ENCODE measurements at regions not wholly inside any gene's neighbourhood (a gene's known extent, or its start where the extent isn't known, plus 50 kb on each side); places are given as distances from the start of the nearest gene placed in this dataset.
"Not testable (repeated sequence)": the region's sequence is repeated elsewhere in the genome, so short reads cannot be mapped to it uniquely, and the experiment has no call there.

- DNase-seq (ENCODE audit: low read depth) = no peak
These were observed 344.7 kb upstream of the TNC start for GRCh38 chr9:115462623-115463022.

DNA sequence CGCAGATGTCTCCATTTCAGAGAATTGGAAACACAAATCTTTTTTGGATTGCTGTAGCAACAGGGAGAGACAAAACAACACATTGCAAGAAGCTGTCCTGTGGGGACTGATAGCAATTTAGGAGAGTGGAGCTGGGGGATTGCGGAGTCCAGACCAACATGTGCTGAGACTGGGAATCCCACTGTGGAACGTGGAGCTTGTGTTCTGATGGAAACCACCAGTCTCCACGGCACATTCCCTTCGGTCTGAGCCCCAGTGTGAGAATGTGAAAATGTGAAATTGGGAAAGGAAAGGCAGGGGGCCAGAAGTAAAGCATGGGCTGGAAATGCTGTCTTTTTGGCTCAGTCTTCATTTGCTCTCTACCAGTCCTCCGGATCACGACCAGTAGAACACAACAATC is 348.8 kb upstream of the TNC start:
- no peak for DNase-seq (ENCODE audit: low read depth)

DNA sequence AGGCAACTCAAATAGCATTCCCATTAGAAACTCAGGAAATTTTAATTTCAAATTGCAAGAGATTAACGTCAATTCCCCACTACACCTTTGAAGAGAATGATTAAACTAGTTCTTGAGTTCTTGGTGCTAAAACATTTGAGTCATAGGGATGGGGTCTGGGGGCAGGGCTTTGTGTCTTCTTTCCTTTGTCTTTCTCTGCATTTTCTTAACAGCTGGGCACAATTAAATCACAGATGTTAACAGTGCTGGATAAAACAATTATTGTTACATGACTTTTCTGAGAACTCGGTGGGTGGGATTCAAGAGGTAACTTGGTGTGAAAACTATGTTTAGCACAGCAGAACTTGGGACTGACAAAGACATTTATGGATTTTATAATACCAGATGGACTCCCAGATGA is 351.9 kb upstream of the TNC start:
- no peak for DNase-seq (ENCODE audit: low read depth)

GRCh38 chr9:115473032-115473431 is 355.1 kb upstream of the TNC start:
- not testable (repeated sequence) for DNase-seq (ENCODE audit: low read depth)

GRCh38 chr9:115481769-115482168 is 363.8 kb upstream of the TNC start:
- DNase-seq (ENCODE audit: low read depth) = no peak

GRCh38 chr9:115482747-115483146 is 364.8 kb upstream of the TNC start:
- DNase-seq (ENCODE audit: low read depth) = no peak

DNA sequence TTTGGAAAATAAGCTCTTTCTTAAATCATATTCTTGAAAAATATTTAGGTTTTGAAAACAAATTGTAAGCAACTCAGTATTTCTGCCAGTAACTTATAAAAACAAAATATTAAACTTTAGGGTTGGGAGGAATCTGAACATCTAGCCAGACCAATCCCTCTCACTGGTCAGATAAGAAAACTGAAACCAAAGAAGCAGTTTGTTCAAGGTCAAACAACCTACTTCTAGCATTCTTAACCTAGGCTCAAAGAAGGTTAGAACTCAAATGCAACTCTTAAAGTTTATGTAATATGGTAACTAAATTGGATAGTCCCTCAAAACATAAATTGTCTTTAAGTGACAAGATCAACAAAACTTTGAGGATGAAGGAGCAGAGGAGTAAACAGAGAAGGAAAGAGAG is 374.9 kb upstream of the TNC start:
- no peak for DNase-seq (ENCODE audit: low read depth)

DNA sequence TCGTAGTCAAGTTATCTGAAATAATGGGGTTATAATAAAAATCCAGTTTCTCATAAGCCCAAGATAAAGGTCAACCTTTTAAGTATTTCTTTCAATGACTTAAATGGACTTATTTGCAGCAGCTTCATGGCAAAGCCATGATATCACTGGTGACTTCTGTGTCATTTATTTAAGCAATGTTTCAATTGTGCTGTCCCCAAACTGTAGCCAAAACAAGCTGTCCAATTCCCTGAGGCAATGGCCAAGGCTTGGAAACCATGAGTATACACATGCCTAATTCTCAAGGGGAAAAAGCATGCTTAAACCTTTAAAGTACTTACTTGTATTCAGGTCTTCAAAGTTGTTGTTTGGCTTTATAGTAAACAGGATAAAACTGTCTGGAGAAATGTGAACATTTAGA is 376.4 kb upstream of the TNC start:
- no peak for DNase-seq (ENCODE audit: low read depth)

- no peak for DNase-seq (ENCODE audit: low read depth)
These were observed 377.2 kb upstream of the TNC start for GRCh38 chr9:115495052-115495635.

DNA sequence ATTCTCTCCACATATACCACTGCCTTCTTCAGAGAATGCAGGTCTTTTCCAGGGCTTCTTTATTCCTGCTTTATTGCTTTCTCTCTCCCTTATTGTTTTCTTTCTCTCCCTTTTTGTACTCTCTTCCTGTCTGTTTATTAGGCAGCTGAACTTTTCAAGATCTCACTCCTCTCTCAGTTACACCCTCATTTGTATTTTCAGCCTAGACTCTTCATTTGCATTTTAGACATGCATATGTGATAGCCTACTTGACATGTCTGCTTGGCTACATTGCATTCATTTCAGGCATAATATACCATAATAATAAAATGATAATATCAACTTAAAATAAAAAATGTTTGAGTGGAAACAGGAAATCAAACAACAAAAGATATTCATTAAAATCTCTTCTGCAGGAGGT is 377.9 kb upstream of the TNC start:
- no peak for DNase-seq (ENCODE audit: low read depth)

DNA sequence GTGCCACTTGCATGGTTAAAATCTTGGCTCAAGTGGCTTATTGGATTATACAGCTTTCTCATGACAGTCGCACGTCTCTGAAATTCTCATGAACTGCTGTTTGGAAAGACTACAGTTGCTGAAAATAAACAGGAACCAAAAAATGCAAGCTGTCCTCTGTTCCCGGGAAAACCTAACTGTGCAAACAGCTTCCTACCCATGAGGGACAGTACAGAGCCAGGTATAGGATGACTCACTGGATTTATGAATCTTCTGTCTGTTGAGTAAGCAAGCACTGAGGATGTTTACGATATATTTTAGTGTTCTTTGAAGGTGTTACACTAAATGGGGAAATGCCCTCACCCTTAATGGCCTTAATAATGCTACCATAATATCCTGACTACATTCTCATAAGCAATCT is 380.3 kb upstream of the TNC start:
- no peak for DNase-seq (ENCODE audit: low read depth)

DNA sequence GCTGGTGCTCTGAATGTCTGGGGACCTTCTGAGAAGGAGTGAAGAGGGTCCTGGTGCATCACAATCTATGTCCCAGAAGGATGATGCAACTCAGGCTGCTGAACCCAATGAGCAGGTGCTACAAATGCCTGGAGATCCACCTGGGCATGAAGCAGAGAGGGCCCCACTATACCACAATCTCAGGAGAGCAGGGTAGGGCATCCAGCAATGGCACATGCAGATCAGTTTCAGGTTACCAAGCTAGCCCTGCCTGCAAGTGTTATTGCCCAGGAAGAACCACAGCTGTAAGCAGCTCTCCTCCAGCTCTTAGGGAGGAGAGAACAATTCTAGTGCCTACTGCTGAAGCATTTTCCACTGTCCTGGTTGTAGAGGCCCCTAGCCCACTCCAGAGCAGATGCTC is 389.2 kb upstream of the TNC start:
- no peak for DNase-seq (ENCODE audit: low read depth)

- no peak for DNase-seq (ENCODE audit: low read depth)
These were observed 395.2 kb upstream of the TNC start for GRCh38 chr9:115513148-115513547.

- no peak for DNase-seq (ENCODE audit: low read depth)
These were observed 396.5 kb upstream of the TNC start for GRCh38 chr9:115514454-115514853.

GRCh38 chr9:115517335-115518075 is 399.5 kb upstream of the TNC start:
- DNase-seq (ENCODE audit: low read depth) = no peak

DNA sequence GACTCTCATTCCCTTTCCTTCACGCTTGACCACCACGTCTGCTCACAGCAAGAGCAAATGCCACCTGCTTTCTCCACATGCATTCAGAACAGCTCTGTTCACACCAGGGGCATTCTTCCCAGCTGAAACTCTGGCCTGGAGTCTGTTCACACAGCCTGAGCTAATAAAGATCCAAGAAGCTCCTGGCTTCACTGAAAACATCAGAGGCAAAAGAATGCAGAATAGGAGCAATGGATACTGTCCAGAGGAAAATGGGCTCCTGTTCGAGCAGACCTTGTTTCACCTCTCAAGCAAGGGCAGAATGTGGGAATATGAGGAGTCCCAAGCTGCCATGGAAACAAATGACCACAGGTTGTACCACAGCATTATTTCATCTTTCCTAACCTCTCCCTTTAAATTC is 402.7 kb upstream of the TNC start:
- DNase-seq (ENCODE audit: low read depth) = no peak

DNA sequence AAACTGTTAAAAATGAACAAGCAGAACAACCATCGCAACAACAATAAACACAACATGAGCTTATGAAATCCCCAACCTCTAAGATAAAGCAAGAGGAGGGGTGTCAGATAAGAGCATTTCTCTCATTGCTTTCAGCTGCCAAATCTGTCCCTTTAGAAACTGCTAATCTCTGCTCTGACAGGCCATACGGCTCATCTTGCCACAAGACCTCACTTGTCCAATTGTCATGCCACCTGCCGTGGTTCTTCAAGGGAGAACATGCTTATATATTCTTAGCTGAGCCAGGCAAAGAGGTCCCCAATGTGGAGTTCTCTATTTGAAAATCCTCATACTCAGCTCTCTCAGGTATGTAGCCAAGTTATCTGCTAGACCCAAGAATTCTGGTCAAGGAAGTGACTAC is 405.0 kb upstream of the TNC start:
- no peak for DNase-seq (ENCODE audit: low read depth)

GRCh38 chr9:115524453-115525059 is 406.6 kb upstream of the TNC start:
- peak; percentile 76 for DNase-seq (ENCODE audit: low read depth)

- DNase-seq (ENCODE audit: low read depth) = no peak
These were observed 407.4 kb upstream of the TNC start for GRCh38 chr9:115525111-115526058.

DNA sequence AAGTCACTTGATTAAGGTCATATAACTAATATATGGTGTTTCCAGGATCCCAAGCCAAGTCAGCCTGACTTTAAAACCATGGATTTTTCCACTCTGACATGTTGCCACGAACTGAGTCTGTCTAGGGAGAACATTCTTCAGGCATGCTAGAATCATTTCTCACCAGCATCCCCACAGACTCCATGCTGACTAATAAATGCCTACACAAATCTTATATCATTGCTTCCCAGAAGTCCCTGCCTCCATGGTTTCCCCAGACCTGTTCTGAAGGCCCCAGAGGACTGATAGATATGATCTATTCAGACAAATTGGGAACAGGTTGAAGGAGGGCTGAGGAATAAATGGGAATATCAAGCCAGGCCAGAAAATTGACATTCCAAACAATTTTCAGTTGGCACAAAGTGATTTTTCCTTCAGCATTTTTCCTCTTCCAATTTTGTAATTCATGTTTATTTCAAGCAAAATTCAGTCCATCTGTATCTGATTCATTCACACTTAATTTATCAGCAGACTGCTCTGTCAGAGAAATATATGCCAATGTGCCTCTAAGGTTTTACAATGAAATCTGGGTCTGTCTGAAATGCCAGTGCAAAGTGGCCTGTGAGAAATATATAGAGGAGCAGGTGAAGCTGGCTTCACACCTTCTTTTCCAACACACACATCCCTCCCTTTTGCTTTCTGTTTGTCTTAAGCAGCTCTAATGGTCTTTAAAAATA is 413.6 kb upstream of the TNC start:
- no peak for DNase-seq (ENCODE audit: low read depth)

DNA sequence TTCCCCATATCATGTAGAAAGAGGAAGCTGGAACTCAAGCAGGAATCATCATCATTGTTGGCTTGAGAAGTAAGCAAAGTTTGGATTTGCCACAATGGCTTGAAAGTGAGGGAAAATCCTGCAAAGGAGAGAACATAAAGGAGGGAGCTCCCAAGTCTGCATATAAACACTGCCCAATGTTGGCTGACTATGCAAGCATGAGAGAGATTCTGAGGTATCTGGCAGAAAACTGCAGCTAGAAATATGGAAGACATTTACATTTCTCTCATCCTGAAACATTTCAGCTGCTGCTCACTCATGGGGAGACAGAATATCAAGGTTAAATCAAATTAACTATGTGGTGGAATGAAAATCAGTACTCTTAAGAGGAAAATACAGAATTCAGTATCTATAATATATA is 415.6 kb upstream of the TNC start:
- no peak for DNase-seq (ENCODE audit: low read depth)

DNA sequence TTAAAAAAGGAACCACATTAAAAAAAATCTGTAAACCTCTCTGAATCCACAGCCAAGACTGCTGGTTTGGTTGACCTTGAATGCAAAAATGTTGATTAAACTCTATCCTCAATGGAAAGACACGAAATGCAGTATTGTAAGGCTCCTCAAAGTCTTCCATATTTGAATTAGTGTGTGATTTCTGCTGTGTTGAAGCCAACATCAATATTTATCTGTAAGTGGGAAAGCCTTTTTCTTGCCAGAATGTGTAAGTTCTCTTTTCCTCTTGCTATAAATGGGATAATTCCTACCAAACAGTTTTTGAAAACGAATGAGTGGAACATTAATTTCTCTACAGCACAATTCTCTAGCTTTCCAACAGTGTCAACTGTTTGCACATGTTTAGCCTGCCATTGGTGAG is 422.1 kb upstream of the TNC start:
- peak; percentile 32 for DNase-seq (ENCODE audit: low read depth)
